ENCODE measurements at regions not wholly inside any gene's neighbourhood (a gene's known extent, or its start where the extent isn't known, plus 50 kb on each side); places are given as distances from the start of the nearest gene placed in this dataset.

- Histone ChIP-seq H3K4me3 (no peak overlapping the region), H3K9me3 (no peaks in the 10 kb centered on the region), H3K27me3 (peaks cover 0 to 88% (median 6%) of the 10 kb centered on the region in 3 donors), H3K4me1 (no peaks in the 10 kb centered on the region), H3K36me3 (no peaks in the 10 kb centered on the region), H3K27ac (no peak overlapping the region)
- DNase-seq: no peak
- WGBS, 5 donors: 69 to 87% (median 78%) methylated on average over 18 to 19 of the region's 19 CpGs
- intact Hi-C loops (cut with DNase I; ENCODE audit: low total_unique reads): no loop called here
- TF ChIP-seq CTCF (IDR thresholded peaks at IDR 0.05): no peak
- TF ChIP-seq EP300 (IDR thresholded peaks at IDR 0.05): no peak
- TF ChIP-seq POLR2AphosphoS5 (IDR thresholded peaks at IDR 0.05): no peak
- no peak for TF ChIP-seq POLR2A (IDR thresholded peaks at IDR 0.05)
Observed at GRCh38 chr9:135267191-135267809, 179.8 kb downstream of the OLFM1 start.

- no peaks in the 10 kb centered on the region for H3K9me3 ChIP-seq
- no peaks in the 10 kb centered on the region for H3K36me3 ChIP-seq
- no peak overlapping the region for H3K27ac ChIP-seq
- no peak overlapping the region for H3K4me3 ChIP-seq
- TF ChIP-seq CTCF (IDR thresholded peaks at IDR 0.05) (no peak), EP300 (IDR thresholded peaks at IDR 0.05) (no peak), POLR2A (IDR thresholded peaks at IDR 0.05) (no peak), POLR2AphosphoS5 (IDR thresholded peaks at IDR 0.05) (no peak)
- H3K4me1 ChIP-seq: no peaks in the 10 kb centered on the region
- intact Hi-C loops (cut with DNase I; ENCODE audit: low total_unique reads): no loop called here
- no peak for DNase-seq
- WGBS, 5 donors: 47 to 60% (median 50%) methylated on average over 12 of the region's 12 CpGs
- H3K27me3 ChIP-seq: peaks cover 0 to 88% (median 4%) of the 10 kb centered on the region in 3 donors
Observed at GRCh38 chr9:135268031-135268430, 180.6 kb downstream of the OLFM1 start.

- Histone ChIP-seq H3K27ac (no peak overlapping the region), H3K9me3 (no peaks in the 10 kb centered on the region), H3K36me3 (no peaks in the 10 kb centered on the region), H3K4me1 (no peaks in the 10 kb centered on the region), H3K27me3 (peaks cover 0 to 91% (median 4%) of the 10 kb centered on the region in 3 donors), H3K4me3 (no peak overlapping the region)
- TF ChIP-seq CTCF (IDR thresholded peaks at IDR 0.05) (no peak), POLR2A (IDR thresholded peaks at IDR 0.05) (no peak), EP300 (IDR thresholded peaks at IDR 0.05) (no peak), POLR2AphosphoS5 (IDR thresholded peaks at IDR 0.05) (no peak)
- intact Hi-C loops (cut with DNase I; ENCODE audit: low total_unique reads): no loop called here
- DNase-seq: no peak
- WGBS, 5 donors: 79 to 94% (median 84%) methylated on average over 3 to 6 of the region's 6 CpGs
Observed at GRCh38 chr9:135268981-135269380, 181.5 kb downstream of the OLFM1 start.

- peaks cover 0 to 88% (median 4%) of the 10 kb centered on the region in 3 donors for H3K27me3 ChIP-seq
- H3K36me3 ChIP-seq: no peaks in the 10 kb centered on the region
- 82 to 87% (median 84%) methylated on average over 20 of the region's 20 CpGs for WGBS, 5 donors
- TF ChIP-seq EP300 (IDR thresholded peaks at IDR 0.05) (no peak), CTCF (IDR thresholded peaks at IDR 0.05) (no peak), POLR2AphosphoS5 (IDR thresholded peaks at IDR 0.05) (no peak), POLR2A (IDR thresholded peaks at IDR 0.05) (no peak)
- H3K4me3 ChIP-seq: no peak overlapping the region
- no peaks in the 10 kb centered on the region for H3K9me3 ChIP-seq
- H3K27ac ChIP-seq: no peak overlapping the region
- H3K4me1 ChIP-seq: peaks cover 0 to 3% (median under 1%) of the 10 kb centered on the region in 4 donors
- no peak for DNase-seq
- intact Hi-C loops (cut with DNase I; ENCODE audit: low total_unique reads): no loop called here
Observed at GRCh38 chr9:135269912-135270830, 182.7 kb downstream of the OLFM1 start.

All from stomach (tissue), 8 donors.